CD4-positive, alpha-beta T cell treated with Interleukin-17A for 4 hours (primary cell): ENCODE measurements at regions not wholly inside any gene's neighbourhood (a gene's known extent, or its start where the extent isn't known, plus 50 kb on each side); places are given as distances from the start of the nearest gene placed in this dataset.

ENCODE experiments used
- DNase-seq: peaks from one replicate; pipeline ENCODE4 v3.0.0-alpha.2; 2020; ENCODE audit warnings: mixed read lengths

- DNase-seq, result no peak
Observed at GRCh38 chr1:221903594-221903993, 161.7 kb upstream of the DUSP10 start.

- DNase-seq, result no peak
Observed at GRCh38 chr1:221902961-221903360, 161.1 kb upstream of the DUSP10 start.

GRCh38 chr1:221900678-221901077 is 158.8 kb upstream of the DUSP10 start:
- no peak for DNase-seq

- no peak for DNase-seq
Observed at GRCh38 chr1:221897321-221897721, 155.4 kb upstream of the DUSP10 start.

GRCh38 chr1:221892301-221892830 is 150.5 kb upstream of the DUSP10 start:
- no peak for DNase-seq

- no peak for DNase-seq
Observed at GRCh38 chr1:221891708-221892107, 149.8 kb upstream of the DUSP10 start.

GRCh38 chr1:221888801-221889200 is 146.9 kb upstream of the DUSP10 start:
- DNase-seq, result no peak

GRCh38 chr1:221888218-221888617 is 146.3 kb upstream of the DUSP10 start:
- no peak for DNase-seq

- no peak for DNase-seq
Observed at GRCh38 chr1:221887758-221888157, 145.9 kb upstream of the DUSP10 start.

- DNase-seq, result no peak
Observed at GRCh38 chr1:221887415-221887746, 145.5 kb upstream of the DUSP10 start.

- DNase-seq, result no peak
Observed at GRCh38 chr1:221886743-221887414, 145.0 kb upstream of the DUSP10 start.

- DNase-seq, result no peak
Observed at GRCh38 chr1:221886311-221886710, 144.4 kb upstream of the DUSP10 start.

- DNase-seq, result no peak
Observed at GRCh38 chr1:221884821-221885220, 142.9 kb upstream of the DUSP10 start.

GRCh38 chr1:221881805-221882581 is 140.1 kb upstream of the DUSP10 start:
- no peak for DNase-seq

- no peak for DNase-seq
Observed at GRCh38 chr1:221880182-221880581, 138.3 kb upstream of the DUSP10 start.

GRCh38 chr1:221878134-221878533 is 136.2 kb upstream of the DUSP10 start:
- DNase-seq, result no peak

- DNase-seq, result no peak
Observed at GRCh38 chr1:221877311-221877710, 135.4 kb upstream of the DUSP10 start.

GRCh38 chr1:221875004-221875330 is 133.1 kb upstream of the DUSP10 start:
- no peak for DNase-seq

GRCh38 chr1:221874285-221875003 is 132.6 kb upstream of the DUSP10 start:
- no peak for DNase-seq

- no peak for DNase-seq
Observed at GRCh38 chr1:221873673-221874072, 131.8 kb upstream of the DUSP10 start.

- DNase-seq, result no peak
Observed at GRCh38 chr1:221871056-221871455, 129.2 kb upstream of the DUSP10 start.

GRCh38 chr1:221869779-221870178 is 127.9 kb upstream of the DUSP10 start:
- DNase-seq, result no peak

GRCh38 chr1:221868593-221869303 is 126.9 kb upstream of the DUSP10 start:
- no peak for DNase-seq
